Retinal pigment epithelial cell (primary cell): ENCODE measurements at regions not wholly inside any gene's neighbourhood (a gene's known extent, or its start where the extent isn't known, plus 50 kb on each side); places are given as distances from the start of the nearest gene placed in this dataset.

Source experiments
- DNase-seq: peaks from one replicate; pipeline ENCODE4 v3.0.0-alpha.2; 2010; ENCODE audit warnings: low read depth
- H3K4me3 ChIP-seq: 2 replicates; pipeline ENCODE4 v1.5.1; 2011; ENCODE audit warnings: mild to moderate bottlenecking, low read length, control low read depth, moderate library complexity
- CTCF ChIP-seq: conservative IDR thresholded peaks from 2 replicates; pipeline ENCODE4 v1.5.1; 2011; ENCODE audit warnings: low read depth, low read length, control low read depth, inconsistent platforms

DNA sequence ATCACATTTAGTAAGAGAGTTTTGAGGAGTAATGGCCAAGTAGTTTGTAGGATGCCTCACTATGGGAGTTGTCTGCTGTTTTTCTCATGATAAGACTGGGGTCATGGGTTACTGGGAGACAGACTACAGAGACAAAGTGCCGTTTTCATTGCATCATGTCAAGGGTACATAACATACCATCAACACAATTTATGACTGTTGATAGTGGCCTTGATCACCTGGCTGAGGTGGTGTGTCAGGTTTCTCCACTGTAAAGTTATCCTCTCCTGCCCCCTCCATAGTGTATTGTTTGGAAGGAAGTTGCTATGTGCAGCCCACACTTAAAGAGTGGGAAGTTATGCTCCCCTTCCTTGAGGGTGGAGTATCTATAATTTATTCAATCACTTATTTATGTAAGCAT lies 263.5 kb upstream of the POU3F1 start:
- no peak for TF ChIP-seq CTCF
- H3K4me3 ChIP-seq, result no peak overlapping the region
- DNase-seq, result no peak

DNA sequence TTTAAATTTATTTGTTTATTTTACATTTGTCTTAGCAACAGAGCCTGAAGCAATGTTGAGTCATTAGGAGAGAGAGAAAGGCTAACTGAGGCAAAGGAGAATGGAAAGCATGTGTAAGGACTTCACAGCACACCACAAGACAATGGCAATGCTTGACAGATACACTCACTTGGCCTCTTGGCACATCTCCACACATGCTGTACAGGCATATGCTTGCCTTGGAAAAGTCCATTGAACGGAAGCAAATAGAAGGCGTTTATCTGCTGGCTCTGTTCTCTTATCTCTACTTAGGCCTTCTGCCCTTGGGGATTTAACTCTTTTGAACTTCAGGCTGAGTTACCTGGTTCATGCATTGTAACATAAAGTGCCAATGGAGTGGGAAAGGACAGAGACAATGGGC lies 262.2 kb upstream of the POU3F1 start:
- no peak for DNase-seq
- TF ChIP-seq CTCF, result no peak
- H3K4me3 ChIP-seq, result no peak overlapping the region

DNA sequence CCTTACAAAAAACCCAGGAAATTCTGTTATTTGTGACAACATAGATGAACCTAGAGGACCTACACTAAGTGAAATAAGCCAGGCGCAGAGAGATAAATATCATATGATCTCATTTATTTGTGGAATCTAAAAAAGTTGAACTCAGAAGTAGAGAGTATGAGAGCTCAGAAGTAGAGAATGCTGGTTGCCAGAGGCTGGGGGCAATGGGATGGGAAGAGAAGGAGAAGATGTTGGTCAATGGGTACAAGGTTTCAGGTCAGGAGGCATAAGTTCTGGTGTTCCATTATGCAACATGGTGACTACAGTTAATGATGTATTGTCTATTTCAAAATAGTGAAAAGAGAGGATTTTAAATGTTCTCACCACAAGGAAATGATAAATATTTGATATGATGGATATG lies 259.1 kb upstream of the POU3F1 start:
- no peak for DNase-seq
- no peak for TF ChIP-seq CTCF
- H3K4me3 ChIP-seq, result no peak overlapping the region

DNA sequence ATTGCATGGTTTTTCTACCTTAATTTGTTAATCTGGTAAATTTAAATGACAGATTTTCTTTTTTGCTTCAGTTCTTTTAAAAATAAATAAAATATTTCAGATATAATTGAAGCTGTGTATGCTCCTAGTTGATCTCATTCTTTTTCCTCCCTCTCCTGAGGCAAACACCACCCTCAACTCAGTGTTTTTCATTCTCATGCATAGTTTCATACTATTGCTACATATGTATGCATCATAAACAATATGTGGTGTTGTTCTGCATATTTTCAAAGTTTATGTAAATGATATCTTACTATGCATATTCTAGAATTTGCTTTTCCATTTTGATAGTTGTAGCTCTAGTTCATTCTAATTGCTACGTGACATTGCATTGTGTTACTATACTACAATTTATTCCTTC lies 257.2 kb upstream of the POU3F1 start:
- DNase-seq, result no peak
- no peak overlapping the region for H3K4me3 ChIP-seq
- TF ChIP-seq CTCF, result no peak

GRCh38 chr1:38301040-38301439 lies 254.4 kb upstream of the POU3F1 start:
- no peak for DNase-seq
- no peak overlapping the region for H3K4me3 ChIP-seq
- no peak for TF ChIP-seq CTCF

GRCh38 chr1:38300616-38301015 lies 254.0 kb upstream of the POU3F1 start:
- no peak for DNase-seq

DNA sequence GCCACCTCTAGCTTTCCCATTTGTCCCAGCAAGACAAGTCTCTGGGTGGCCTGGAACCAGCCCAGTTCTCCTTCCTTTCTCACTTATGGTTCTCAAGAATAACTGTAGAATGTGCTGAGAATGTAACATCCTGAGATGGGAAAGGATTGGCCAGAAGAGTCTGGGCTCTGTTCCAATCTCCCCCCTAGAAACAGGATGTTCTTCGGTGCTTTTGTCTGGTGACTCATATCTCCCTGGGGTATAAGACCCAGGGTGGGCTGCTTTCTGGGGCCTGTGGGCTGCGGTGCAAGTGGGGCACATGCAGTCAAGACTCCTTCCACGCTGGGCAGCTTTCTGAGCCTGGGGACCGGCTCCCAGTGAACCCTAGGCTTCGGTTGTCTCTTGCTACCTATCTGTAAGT lies 251.2 kb upstream of the POU3F1 start:
- no peak overlapping the region for H3K4me3 ChIP-seq
- TF ChIP-seq CTCF, result no peak
- no peak for DNase-seq

More at GRCh38 chr1:38300616-38301015, 254.0 kb upstream of the POU3F1 start:
- TF ChIP-seq CTCF, result no peak
- H3K4me3 ChIP-seq, result no peak overlapping the region
